ENCODE measurements at regions not wholly inside any gene's neighbourhood (a gene's known extent, or its start where the extent isn't known, plus 50 kb on each side); places are given as distances from the start of the nearest gene placed in this dataset.
"Not testable (repeated sequence)": the region's sequence is repeated elsewhere in the genome, so short reads cannot be mapped to it uniquely, and the experiment has no call there.

DNA sequence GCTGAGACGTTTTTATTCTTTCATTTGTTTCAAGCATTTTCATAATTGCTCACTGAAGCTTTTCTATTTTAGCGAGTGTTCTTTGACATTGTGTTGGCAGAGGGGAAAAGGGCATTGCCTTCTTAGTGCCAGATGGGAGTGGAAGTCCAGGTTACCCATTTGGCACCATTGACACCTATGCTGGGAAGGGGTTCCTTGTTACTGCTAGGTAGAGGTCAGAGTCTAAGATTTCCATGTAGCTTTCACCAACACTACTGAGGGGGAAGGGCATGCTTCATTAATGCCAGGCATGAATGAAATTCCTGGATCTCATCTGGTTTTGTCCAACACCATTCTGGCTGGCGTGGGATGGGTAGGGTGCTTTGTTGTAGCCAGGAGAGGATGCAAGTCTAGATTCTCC is 191.3 kb upstream of the PLGLB1 start:
- TF ChIP-seq, protein P1, sequence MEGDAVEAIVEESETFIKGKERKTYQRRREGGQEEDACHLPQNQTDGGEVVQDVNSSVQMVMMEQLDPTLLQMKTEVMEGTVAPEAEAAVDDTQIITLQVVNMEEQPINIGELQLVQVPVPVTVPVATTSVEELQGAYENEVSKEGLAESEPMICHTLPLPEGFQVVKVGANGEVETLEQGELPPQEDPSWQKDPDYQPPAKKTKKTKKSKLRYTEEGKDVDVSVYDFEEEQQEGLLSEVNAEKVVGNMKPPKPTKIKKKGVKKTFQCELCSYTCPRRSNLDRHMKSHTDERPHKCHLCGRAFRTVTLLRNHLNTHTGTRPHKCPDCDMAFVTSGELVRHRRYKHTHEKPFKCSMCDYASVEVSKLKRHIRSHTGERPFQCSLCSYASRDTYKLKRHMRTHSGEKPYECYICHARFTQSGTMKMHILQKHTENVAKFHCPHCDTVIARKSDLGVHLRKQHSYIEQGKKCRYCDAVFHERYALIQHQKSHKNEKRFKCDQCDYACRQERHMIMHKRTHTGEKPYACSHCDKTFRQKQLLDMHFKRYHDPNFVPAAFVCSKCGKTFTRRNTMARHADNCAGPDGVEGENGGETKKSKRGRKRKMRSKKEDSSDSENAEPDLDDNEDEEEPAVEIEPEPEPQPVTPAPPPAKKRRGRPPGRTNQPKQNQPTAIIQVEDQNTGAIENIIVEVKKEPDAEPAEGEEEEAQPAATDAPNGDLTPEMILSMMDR (IDR thresholded peaks at IDR 0.05) = not testable (repeated sequence)
- not testable (repeated sequence) for TF ChIP-seq EZH2 (IDR thresholded peaks at IDR 0.05; ENCODE audit: borderline replicate concordance, insufficient read depth, low read depth, low read length, poor library complexity, severe bottlenecking)
